Stimulated activated CD4-positive, alpha-beta T cell treated with anti-CD3 and anti-CD28 coated beads, Interleukin-4, amount 100 ng/mL, for 1 hour (primary cell): ENCODE measurements at regions not wholly inside any gene's neighbourhood (a gene's known extent, or its start where the extent isn't known, plus 50 kb on each side); places are given as distances from the start of the nearest gene placed in this dataset.
"Not testable (repeated sequence)": the region's sequence is repeated elsewhere in the genome, so short reads cannot be mapped to it uniquely, and the experiment has no call there.

ENCODE experiments used
- DNase-seq: peaks from one replicate; pipeline ENCODE4 v3.0.0-alpha.2; 2020

DNA sequence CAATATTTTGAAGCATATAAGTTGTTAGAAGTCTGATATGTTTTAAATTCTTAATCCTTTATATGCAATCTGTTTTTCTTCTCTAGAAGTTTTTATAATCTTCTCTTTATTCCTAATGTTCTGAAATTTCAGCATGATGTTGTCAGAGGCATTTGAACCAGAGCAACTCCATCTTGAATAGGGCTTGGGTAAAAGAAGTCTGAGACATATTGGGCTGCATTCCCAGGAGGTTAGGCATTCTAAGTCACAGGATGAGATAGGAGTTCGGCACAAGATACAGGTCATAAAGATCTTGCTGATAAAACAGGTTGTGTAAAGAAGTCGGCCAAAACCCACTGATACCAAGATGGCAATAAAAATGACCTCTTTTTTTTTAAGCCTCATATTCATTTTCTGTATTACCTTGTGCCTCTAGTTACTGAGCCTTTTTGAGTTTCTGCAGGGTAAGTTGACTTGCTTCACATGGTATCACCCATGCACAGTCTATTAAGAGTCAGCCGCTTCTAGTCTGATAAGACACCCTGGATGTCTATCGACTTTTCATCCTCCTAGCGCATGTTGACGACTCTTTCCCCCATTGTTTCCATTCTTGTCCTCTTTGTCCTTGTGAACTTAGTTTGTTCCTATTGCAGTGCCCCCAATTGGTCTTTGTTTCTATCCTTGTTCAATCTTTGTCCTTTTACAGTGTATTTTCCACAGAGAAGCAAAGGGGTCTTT is 80.8 kb upstream of the RNU6-1 start:
- no peak for DNase-seq

DNA sequence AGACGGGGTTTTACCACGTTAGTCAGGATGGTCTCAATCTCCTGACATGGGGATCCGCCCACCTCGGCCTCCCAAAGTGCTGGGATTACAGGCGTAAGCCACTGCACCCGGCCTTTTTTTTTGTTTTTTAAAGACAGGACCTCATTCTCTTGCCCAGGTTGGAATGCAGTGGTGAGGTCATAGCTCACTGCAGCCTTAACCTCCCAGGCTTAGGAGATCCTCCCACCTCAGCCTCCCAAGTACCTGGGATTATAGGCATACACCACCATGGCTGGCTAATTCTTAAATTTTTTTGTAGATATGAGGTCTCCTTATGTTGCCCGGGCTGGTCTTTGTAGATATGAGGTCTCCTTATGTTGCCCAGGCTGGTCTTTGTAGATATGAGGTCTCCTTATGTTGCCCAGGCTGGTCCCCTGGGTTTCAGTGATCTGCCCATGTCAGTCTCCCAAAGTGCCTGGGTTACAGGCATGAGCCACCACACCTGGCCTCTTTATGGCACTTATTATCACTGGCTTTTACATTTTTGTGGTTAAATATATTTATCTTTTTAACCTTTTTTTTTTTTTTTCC is 82.3 kb upstream of the RNU6-1 start:
- no peak for DNase-seq

DNA sequence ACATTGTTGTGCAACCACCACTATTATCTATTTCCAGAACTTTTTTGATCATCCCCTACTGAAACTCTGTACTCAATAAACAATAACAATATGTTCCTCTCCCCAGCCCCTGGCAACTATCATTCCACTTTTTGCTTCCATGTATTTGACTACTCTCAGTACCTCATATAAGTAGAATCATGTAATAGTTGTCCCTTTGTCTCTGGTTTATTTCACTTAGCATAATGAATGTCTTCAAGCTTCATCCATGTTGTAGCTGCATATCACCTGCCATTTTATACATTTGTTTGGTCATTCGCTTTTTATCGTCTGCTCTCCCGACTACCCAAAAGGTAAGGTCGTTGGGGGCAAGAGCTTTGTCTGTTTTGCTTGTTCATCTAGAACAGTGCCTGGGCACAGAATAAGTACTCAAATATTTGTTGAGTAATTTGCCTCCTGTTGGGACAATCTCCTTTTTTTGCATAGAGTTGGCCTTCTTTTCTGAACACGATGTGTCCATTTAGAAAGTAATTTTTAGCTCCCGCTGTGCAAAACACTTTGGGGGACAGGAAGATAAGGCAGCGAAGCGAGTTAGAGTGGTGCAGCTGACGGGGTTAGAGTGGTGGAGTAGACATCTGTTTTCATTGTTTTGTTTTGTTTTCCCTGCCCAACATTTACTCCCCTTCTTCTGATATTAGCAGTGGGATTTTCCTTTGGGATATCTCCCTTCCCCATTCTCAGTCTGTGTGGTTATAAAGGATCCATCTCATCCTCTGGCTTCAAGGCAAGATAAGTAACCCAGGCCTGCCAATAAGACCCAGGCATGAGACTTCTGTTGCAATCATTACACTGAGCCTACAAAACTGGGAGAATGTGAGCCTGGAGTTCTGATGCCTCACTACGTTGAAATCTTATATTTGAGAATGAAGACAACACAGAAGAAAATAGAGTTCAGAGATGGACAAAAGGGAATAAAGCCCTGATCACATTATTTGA is 83.4 kb upstream of the RNU6-1 start:
- no peak for DNase-seq

DNA sequence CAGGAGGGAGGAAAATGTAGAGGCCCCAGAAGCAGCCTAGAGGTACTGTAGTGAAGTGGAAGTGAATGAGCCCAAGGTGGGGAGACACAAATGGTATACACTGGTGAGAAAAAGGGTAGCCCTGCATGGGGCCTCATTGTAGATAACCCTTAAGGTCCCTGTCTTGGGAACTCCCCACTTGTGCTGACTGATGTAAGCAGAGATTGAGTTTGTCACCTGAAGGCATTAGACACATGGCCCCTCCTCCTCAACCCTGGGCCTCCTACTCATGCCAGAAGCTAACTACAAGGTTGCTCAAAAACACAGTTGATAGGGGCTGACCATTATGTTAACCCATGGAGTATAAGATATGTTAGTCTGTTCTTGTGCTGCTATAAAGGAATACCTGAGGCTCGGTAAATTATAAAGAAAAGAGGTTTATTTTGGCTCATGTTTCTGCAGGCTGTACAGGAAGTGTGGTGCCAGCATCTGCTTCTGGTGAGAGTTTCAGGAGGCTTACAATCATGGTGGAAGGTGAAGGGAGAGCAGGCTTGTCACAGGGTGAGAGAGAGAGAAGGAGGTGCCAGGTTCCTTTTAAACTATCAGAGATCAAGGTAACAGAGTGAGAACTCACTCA is 84.6 kb upstream of the RNU6-1 start:
- DNase-seq: no peak

DNA sequence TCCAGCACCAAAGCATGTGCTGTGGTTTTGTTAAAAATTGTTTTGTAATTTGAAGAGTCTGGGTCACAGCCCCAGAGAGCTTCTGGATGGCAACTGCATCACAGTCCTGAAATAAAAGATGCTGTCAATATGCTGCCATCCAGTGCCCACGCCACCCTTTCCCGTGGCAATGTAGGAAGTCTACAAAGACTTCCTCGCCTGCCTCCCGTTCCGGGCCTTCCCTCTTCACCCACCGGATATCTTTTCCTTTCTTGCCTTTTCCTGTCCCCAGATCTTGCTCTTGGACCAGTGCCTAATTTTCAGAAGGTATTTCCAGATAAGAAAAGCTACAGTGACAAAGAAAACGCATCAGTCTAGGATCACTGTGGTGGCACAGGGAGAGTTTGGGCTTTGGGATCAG is 85.3 kb upstream of the RNU6-1 start:
- DNase-seq: no peak

DNA sequence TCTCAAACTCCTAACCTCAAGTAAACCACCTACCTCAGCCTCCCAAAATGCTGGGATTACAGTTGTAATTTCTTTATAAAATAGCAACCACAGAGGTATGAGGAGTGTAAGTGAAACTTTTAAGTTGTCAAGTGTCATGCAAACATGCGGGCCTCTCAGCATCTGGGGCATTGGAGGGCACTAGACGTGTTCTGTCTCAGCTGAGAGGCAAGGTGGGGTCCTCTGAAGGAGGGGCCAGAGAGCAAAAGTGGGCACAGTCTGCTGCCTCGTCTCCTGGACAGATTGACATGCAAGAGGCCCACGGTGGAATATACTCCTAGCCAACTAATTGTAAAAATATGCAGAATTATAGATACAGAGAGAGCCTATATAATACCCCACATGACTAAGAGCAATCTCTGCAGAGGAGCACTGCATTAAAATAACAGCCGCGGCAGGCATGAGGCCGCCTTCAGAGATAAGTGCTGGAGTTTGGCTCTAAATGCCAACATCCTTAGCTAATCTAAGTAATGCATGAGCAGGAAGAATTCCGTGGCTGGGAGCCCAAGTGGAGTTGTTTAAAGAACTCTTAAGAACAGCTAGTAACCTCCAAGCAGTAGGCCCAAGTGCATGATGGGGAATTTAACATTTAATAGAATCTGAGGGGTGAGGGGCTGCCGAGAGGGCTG is 87.8 kb upstream of the RNU6-1 start:
- no peak for DNase-seq

DNA sequence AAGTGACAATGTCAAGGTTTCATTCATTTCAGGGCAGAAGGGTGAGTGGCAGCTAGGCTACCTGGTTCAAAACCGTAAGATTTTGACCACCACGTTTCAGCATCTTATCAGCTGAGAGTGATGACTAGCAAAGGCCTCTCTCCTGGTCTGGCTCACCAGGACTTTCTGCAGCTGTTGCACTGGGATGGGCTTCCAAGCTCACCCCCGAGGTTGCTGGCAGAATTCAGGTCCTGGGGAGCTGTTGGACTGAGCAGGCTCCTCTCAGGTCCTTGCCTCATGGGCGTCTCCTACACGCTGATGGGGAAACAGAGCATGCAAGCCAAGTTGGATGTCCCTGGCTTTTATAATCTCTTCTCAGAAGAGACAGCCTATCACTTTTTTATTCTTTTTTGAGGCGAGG is 88.8 kb upstream of the RNU6-1 start:
- no peak for DNase-seq

DNA sequence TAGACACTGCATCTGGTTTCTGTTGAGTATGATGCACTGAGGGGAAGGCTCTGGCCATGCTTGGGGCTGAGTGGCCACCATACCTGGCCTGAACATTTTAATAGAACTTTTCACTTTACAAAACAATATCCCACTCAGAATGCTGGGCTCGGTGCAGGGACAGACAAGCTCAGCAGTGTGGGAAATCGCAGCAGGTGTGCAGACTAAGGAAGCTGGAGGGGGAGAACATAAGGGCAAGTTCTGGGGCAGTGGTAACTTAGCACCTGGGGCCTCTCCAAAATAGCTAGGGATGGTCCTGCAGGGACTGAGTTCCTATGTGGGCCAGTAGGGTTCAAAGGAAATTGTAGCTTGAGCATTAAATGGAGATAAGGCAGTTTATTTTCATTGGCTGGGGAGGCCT is 90.9 kb upstream of the RNU6-1 start:
- no peak for DNase-seq

DNA sequence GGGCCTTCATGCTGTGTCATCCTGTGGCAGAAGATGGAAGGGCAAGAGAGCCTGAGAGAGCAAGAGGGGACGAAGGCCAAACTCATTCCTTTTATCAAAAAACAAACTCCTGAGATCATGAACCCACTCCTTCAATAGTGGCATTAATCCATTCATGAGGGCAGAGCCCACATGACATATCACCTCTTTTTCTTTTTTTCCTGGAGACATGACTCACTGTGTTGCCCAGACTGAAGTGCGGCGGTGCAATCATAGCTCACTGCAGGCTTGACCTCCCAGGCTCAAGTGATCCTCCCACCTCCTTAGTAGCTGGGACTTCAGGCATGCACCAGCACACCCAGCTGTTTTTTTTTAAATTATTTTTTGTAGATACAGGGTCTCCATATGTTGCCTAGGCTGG is 92.0 kb upstream of the RNU6-1 start:
- DNase-seq: no peak

DNA sequence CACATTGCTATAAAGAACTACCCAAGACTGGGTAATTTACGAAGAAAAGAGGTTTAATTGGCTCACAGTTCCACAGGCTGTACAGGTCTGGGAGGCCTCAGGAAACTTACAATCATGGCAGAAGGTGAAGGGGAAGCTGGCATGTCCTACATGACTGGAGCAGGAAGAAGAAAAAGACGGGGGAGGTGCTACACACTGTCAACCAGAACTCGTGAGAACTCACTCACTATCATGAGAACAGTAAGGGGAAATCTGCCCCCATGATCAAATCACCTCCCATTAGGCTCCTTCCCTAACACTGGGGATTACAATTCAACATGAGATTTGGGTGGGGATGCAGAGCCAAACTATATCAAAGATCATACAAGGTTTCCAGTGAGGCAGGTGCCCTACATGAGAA is 94.3 kb upstream of the RNU6-1 start:
- not testable (repeated sequence) for DNase-seq

DNA sequence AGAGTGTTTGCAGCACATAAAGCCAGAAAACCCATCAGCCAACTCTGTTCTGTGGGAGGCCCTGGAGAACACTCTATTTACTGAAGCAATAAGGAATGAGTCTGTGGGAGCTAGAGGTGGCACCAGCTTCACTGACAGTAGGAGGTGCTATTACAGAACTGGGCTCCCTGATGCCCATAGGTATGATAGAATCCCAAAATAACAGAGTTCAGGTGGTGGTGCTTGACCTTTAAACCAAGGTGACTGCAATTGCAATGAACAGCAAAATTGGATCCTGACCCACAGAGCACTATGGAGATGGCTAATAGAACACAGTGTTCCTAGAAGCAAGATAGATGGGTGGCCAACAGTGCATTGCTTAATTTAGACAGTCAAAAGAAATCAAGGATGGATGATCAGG is 95.4 kb upstream of the RNU6-1 start:
- DNase-seq: no peak

DNA sequence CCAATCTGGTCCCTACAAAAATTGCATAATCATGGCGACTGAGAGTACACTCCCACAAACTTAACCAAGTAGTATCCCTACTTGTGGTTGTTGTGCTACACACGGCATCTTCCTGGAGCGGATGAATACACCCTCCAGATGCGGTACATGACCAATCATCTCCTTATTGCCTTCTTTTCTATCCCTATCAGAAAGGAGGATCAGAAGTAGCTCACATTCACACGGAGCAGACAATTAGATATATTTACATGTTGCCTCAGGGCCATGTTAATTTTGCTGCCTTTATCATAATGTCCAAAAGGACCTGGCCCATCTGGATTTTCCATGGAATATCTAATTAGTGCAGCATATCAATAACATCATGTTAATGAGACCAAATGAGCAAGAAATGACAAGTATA is 96.4 kb upstream of the RNU6-1 start:
- DNase-seq: no peak

DNA sequence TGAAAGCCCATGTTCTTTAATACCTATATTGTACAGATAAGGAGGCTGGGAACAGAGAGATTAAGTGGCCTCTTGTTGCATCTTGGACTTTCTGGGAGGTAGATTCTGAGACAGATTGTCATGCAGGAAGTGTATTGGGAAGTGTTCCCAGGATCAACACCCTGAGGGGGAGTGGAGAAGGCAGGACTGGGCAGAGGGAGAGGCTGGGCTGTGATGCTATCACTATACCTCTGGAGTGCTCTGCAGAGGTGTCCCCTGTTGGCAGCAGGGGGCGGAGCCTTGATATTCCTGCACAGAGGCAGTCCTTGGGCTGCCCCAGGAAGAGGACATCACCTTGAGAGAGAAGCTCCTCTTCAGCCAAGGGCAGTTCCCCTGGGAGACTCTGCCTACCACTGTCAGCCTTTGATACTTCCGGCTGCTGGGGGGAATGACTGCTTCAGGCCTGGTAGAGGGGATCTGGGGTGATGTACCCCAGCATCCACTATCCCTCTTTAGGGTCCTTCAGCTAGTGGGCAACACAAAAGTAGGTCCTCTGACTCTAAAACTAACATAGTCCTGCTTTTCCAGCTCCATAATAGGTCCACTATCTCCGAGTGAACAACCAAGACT is 97.4 kb upstream of the RNU6-1 start:
- DNase-seq: no peak

DNA sequence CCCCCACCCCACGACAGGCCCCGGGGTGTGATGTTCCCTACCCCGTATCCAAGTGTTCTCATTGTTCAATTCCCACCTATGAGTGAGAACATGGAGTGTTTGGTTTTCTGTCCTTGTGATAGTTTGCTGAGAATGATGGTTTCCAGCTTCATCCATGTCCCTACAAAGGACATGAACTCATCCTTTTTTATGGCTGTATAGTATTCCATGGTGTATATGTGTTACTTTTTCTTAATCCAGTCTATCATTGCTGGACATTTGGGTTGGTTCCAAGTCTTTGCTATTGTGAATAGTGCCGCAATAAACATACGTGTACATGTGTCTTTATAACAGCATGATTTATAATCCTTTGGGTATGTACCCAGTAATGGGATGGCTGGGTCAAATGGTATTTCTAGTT is 99.3 kb upstream of the RNU6-1 start:
- DNase-seq: not testable (repeated sequence)

DNA sequence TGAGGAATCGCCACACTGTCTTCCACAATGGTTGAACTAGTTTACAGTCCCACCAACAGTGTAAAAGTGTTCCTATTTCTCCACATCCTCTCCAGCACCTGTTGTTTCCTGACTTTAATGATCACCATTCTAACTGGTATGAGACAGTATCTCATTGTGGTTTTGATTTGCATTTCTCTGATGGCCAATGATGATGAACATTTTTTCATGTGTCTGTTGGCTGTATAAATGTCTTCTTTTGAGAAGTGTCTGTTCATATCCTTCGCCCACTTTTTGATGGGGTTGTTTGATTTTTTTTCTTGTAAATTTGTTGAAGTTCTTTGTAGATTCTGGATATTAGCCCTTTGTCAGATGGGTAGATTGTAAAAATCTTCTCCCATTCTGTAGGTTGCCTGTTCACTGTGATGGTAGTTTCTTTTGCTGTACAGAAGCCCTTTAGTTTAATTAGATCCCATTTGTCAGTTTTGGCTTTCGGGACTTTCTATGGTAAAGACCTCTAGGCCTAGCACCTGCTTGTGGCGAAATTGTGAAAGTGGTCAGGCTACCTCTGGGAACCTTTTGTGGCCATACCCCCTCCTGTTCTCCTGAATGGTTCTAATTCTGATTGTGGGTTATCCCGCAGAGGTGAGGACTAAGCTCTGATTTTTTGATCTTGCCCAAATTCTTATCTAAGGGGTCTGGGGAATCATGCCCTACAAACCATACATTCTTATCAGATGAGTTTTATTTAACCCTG is 99.9 kb upstream of the RNU6-1 start:
- DNase-seq: not testable (repeated sequence)

DNA sequence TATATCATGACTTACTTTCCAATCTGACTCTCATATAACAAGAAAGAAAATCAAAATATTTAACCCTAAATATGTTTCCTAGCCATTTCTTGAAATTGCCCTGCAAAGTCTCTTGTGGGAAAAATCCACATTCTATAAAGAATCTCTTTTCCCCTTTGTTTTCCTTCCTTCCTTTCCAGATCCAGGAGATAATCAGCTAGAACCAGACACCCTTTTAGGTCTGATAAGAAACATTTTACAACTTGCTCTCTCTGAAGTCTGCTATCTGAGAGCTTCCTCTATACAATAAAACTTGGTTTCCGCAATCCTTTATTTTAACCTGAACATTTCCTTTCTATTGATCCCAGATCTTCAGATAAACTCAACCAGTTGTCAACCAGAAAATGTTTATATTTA is 100.5 kb upstream of the RNU6-1 start:
- DNase-seq: no peak

DNA sequence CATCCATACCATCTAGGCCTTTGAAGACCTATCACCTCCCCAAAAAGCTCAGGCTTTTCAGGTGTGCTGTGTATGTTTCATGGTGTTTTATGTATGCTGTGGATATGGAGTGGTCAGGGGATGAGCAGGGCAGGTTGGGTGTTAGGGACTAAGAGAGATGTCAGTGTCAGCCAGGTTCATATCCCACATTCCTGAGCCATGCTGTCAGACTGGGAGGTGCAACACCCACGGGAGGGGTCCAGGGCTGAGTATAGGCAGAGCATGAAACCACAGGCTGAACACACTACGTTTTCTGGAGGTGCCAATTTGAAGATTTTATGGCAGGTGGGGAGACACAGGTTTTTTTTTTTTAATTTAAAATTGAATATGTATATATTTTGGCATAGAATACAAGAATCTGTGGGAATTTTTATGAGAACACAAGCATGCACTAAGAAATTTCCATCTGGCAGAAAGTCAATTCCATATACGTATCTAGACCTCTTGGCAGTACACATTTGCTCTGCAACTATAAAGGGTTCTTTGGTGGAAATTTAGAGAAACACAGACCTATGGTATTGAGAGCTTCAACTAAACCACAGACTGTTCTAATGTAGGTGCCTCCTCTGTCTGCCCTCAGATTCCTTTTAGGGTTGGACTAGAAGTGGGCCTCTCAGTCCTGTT is 101.9 kb upstream of the RNU6-1 start:
- no peak for DNase-seq

DNA sequence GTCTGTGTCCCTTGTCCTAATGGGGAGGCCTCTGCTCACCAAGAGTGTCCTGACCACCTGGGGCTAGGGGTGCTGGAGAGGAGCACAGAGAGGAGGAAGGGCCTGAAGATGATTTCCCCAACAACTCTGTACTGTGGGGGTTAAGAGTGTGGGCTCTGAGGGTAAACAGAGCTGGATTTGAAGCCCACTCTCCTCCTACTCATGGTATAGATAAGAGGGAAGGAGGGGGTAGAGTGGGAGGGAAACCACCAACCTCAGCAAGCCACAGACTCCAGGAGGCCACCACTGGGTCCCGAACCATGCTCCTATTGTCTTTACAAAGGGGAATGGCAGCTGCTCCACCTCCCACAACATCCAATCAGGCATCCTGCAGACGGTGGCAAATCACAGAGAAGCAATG is 103.6 kb upstream of the RNU6-1 start:
- DNase-seq: no peak

DNA sequence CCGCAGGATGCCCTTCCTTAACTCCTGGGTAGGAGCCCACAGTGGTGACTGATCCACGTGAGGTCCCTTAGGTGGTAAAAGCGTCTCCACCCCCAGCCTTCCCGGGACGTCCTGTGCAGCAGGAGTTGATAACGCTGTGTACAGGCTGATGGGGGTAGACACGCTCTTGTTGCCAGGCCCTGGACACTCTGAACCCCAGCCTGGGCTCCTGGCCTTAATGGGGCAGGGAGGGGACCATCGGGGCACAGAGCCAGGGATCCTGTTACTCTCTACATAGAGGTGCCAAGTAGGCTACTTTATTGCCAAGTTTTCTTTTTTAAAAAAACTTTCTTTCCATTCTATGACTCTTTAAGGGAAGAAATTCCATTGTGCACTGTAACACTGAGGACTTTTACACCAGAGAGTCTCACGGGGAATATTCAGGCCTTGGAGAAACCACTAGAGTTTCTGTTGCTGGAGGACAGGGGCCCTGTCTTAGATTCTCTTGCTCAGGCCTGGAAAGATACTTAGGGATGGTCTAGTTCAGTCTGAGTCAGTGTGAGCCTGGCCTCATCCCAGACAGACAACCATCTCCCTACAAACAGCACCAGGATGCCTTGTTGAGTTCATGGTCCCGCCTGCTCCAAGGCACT is 104.3 kb upstream of the RNU6-1 start:
- no peak for DNase-seq

DNA sequence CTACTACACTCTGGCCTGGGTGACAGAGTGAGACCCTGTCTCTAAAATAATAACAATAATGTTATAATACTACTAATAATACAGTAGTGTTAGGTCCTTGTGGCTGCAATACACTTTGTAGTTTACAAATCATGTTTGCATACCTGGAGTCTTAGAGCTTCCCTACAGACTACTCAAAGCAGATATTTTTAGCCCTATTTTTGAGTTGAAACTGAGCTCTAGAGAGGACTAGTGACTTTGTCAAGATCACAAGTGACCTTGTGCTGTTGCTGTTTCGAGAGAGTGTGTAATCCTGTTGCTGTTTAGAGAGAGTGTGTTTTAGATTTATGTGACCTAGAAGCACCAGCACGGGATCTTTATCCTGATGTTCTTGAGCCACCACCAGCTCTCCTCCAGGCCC is 105.3 kb upstream of the RNU6-1 start:
- no peak for DNase-seq
